Forelimb muscle (tissue), 1 donor: ENCODE measurements at regions not wholly inside any gene's neighbourhood (a gene's known extent, or its start where the extent isn't known, plus 50 kb on each side); places are given as distances from the start of the nearest gene placed in this dataset.

Source experiments
- DNase-seq: peaks from one replicate; pipeline ENCODE4 v3.0.0-alpha.2; 2013; ENCODE audit warnings: low read depth

DNA sequence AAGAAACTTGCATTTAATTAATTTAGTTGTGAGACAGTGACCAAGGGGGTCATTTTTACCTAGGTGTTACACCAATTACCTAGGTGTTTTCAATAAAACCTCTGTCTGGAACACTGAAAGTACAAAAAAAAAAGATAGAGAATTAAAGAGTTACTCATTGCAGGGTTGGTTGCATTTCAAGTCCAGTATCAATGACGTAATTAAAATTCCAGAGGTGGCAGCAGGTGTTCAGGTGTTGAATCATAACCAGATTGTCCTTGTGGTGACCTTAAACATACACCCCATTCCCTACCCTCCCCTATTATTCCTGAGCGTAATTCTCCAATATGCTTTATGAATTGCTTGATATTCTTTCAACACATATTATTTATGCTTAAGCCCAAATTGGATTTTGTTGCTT is 352.0 kb upstream of the SLC8A1 start:
- DNase-seq: no peak

DNA sequence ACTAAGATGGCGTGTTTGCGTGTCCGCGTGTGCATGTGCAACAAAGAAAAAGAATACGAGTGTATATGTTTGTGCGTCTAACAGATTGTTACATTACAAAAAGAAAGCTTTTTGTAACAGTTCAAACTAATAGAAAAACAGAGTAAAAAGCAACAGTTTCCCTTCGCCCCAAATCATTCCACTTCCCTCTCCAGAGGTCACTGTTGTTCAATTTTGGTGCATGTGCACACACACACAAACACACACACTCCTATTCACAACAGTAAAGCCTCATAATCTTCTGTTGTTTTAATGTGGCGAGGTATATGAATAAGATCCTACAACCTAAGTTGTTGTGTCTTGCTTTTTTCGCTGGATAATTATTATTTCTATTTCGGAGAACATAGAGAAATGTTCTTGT is 357.3 kb upstream of the SLC8A1 start:
- no peak for DNase-seq

DNA sequence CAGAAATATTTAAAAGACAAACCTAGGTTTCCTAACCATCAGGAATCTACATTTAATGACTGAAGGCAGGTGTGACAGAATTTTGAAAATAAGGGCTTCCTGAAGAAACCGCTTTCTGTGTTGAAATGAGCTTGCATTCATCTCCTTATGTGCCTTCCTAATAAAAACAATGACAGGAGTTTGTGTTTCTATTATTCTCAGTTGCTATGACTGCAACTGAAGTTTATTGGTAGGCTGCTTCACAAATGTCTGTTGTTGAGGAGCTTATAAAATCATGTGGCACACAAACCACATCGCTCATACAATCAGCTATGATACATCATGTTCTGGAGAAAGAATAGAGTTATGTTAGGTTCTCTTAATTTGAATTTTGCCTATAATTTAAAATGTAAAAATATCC is 362.7 kb upstream of the SLC8A1 start:
- DNase-seq: no peak

DNA sequence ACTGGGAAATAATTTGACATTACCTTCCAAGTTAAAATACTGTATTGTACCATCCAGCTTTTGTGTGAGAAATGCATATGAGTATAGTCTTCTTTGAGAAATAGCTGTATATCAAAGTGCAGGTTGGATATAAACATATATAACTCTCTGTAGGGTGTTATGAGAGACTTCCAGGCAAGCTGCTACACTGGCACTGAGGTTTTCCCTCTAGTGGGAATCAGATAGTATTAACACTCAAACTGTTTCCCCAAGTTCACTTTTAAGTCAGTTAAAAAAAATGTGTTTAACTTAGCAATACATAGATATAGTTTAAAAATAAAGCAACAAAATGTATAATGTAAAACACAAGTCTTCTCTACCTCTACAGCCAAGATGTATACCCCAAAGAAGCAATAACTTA is 368.4 kb upstream of the SLC8A1 start:
- no peak for DNase-seq

DNA sequence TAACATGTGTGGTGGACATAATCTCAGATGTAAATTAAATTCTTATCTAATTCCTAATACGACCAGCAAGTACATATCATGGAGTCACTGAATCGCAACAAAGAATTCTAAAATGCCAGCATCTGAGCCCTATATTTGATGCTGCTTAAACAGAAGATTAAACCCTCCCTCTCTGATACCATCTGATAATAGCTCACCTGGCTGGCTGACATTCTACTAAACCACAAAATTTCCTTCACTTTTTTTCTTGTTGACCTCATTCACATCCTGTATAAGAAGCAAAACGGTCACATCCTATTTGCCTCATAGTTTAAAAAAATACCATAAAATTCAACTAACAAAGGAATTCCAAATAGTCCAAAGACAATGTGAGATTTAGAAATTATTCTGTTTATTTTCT is 371.6 kb upstream of the SLC8A1 start:
- no peak for DNase-seq

DNA sequence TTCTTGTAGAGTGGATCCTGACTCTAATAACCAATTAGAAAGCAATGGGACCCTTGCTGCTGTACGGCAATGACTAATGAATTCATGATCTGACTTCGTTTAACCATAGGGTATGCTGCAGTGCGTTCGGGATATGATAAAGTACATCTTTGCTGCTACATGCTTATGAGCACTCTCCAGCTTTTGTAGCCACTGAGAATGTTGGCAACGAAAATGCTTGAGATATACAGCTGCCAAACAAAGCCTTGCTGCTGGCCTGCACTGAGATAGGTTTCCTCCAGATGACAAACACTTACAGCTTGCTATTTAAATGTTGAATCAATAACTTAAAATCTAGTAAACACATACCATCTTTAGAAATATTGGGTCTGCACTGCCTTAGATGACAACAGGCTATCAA is 372.4 kb upstream of the SLC8A1 start:
- peak; percentile 17 for DNase-seq

DNA sequence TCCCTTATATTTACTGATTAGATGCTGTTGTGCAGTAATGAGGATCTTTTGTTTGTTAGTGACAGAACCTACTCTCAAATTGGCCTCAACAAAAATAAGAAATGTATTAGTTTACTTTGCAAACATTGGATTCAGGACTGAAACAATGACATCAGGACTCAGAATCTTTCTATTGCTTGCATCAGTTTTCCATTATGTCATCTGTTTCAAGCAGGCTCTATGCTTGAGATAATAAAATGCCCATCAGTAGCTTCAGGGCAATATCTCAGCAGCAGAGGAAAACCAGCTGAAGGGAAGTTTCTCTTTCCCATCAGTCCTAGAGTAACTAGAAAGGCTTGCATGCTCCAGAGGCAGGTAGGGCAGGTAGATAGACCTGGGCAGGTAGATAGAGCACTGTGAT is 375.5 kb upstream of the SLC8A1 start:
- DNase-seq: no peak

DNA sequence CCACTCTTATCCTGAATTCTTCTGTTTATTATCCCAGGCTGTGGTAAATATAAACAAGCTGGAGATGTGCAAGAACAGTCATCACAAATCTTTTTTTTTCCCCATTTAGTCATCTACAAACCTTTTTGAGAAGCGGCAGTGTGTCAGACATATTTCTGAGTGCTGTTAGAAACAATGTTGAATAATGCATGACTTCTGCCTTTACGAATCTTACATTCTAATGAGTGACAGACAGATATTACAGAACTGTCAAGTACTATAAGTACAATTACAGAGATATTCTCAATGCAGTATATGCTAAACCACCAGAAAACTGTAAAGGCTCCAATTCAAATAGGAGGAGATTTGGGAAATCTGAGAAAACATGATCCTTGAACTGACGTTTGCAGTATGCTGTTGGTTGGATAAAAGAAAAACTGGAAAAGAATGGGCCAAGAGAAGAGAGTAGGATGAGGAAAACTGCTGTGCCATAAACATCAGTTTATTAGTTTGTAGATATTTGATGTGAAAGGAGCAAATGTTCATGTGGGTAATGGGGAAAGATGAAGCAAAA is 379.5 kb upstream of the SLC8A1 start:
- DNase-seq: no peak

DNA sequence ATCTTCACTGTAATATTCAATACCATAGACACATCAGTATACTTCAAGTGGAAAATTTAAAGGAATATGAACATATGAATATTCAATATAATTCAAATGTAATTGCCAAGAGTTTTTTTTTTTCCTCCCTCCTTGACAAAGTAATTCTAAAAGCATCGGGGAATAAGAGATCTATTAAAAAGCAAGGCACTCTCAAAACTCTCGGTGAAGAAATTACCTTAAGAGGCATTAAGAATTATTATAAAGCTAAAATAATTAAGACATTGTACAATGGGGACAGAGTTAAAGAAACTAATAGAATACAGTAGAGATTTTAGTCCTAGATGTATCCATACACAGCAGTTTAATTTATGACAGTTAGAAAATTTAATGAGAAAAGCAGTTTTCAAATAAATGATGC is 390.0 kb upstream of the SLC8A1 start:
- DNase-seq: no peak

DNA sequence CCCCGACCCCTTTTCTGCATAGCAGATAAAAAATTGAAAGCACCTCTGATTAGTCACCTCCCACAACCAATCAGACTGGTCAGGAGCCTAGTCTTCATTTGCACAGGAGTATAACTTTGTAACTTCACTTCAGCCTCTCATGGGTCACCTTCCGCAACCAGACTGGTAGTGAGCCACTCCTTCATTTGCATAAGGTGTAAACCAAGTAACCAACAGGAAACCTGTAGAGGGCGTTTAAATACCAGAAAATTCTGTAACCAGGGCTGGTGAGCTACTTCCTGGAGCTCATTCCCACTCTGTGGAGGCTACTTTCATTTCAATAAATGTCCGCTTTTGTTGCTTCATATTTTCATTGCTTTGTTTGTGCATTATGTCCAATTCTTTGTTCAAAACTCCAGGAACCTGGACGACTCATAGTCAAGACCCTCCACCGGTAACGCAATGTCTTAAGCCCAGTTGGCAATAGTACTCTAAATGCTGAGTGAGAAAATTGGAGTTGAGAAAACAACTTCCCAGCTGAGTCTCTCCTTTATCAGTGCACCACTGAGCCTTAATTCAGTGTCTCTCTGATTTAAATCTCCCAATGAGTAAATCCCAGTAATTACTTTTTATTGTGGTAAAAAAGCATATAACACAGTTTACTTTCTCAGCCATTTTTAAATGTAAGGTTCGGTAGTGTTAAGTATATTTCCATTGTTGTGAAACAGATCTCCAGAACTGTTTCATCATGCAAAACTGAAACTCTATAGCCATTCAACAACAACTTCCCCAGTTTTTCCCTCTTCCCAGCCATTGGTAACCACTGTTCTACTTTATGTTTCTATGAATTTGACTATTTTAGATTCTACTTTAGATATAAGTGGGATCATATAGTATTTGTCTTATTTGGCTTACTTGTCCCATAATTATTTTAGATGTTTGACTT is 392.7 kb upstream of the SLC8A1 start:
- no peak for DNase-seq

DNA sequence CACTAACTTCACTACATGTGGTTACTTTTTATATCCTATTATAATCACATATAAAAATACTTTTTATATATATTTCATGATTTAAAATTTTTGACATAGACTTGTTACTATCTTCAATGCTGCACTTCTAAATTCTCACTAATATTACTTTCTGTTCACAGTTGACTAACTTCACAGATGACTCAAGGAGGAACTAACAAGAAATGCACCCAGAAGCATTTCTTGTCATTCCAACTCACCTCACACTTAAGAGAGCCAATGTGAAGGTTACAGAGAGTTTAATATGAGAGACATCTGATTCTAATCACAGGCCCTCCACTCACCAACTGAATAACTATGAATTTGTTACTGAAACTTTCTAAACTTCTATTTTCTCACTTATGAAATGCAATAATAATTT is 399.8 kb upstream of the SLC8A1 start:
- DNase-seq: no peak

DNA sequence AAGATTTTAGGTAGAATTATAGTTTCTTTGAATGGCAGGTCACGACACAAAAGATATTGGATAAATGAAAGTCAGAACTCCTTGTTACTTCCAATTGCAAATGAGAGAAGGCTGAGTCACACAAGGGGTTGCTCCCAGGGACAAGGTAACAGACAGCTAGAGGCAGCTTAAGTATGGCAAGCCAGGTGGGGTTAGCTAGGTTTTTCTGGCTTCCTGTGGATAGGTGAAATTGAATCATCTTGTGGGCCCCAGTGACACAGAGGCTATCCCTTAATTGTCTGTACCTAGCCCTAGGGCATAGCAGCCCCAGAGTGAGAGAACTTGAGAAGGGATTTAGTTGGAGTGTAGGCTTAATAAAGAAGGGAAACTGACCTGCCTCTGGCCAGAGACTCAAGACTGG is 407.7 kb upstream of the SLC8A1 start:
- DNase-seq: no peak

DNA sequence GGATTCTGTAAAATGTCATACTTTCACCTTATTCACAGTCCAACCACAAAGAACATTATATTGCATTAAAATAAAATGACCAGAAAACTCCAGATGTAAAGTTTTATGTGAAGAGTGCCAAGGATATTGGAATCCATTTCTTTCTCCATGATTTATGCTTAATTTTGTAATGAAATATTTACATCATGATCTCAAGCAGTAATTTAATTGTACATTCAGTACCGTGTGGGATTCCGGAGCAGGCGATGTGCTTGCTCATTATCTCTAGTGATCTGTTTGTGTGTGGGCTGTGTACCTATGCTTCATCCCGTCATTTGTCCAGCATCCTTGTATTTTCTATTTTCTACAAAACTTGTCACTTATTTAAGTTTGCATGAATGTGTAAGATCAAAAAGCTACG is 415.9 kb upstream of the SLC8A1 start:
- DNase-seq: no peak

DNA sequence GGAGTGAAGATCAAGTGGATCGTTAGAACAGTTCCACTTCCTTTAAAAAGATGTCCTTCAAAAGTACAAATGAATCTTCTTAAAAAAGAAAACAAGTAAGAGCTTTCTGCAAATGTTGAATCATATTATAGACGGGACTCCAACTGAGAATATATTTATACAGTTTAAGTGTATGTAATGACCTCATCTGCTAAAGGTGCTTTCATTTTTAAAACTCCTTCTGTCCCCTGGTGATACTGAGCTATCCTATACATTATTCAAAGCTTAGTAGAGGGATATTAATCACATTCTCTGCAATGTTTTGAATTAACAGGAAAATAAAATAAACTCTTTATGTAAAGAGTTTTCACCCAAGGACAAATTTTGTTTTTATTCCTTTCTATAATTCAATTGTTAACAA is 420.7 kb upstream of the SLC8A1 start:
- no peak for DNase-seq

DNA sequence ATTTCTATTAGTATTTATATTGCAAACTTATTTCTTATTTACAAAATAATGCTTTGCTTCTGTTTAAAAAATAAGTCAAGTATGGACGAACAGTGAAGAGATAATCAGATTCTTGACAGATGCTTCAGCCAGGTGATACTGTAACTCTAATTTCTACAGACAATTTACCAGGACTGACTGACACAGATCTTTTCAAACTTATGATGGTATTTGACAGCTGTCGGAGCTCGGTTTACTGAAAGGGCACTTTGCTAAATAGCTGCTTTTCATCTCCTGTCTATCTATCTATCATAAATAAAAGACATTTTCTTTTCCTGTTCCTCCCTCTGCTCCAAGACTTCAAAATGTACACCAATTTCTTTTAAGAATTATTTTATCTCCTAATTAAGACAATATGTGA is 422.5 kb upstream of the SLC8A1 start:
- no peak for DNase-seq

DNA sequence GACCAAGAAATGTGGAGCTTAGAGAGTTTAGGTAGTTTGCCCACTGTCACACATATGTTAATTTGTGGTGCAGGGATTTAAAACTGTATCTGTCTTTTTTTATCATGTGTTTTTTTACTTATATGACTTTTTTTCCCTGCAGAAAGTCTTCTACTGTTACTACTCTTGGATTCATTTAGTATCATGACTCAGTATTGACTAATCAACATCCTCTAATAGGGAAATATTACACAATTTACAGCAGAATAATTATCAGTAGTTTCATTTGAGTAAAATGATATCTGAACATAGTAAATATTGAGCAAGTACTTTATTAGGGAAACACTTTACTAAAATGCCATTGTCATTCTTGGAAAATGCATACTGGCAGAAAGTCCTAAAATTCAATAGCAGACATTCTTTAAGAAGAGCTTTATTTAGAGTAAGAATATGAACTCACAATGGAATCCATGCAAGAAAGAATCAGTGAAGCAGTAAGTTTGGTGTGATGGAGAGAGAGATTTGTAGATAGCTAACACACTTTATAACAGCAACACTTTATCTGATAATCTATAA is 425.9 kb upstream of the SLC8A1 start:
- DNase-seq: no peak

DNA sequence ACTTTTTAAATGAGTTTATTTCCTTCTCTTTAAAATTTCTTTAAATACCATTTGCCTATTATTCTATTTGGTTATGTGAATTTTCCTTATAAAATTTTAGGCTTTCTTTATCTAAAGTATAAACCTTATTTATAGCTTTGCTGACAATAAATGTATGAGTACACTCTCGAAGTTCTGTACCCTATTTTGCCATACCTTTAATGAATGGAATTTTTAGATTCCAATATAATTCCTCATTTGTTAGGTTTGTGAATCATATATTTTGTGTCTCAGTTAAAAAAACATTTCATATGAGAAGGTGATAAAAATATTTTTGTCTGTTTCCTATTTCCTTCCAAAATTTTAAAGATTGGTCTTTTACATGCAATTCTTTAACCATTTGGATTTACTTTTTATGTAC is 427.4 kb upstream of the SLC8A1 start:
- DNase-seq: no peak

DNA sequence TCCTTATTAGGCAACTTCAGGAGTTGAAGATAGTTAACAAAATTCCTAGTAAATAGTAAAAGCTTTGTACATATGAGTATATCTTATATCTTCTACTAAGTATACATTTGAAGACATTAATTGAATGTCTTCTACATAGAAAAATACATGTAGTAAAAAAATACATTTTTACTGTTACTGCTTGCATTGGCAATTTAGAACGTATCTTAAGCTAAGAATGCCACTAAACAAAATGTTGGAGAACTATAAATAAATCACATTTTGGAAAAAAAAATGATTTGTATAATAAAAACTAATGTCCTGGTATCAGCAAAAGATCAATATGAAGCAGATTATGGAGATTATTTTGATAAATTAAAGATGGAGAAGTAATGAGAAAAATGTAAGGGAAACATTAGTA is 434.2 kb upstream of the SLC8A1 start:
- no peak for DNase-seq

DNA sequence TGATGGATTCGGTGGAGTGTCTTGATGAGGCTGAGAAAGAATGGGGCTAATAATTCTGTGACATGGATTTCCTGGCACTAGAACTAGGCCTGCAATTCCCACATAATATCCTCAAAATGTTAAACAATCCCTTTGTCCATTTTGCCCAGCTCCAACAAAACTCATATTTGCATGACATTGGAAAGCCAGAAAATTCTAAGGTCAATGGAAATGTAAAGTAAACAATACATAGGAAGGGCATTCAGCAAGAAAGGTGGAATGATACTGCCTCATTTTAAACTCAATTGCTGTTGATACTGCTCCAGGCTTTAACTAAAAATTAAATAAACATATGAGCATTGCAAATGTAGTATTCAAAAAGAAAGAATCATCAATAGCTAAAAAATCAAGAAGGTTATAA is 434.8 kb upstream of the SLC8A1 start:
- DNase-seq: no peak

DNA sequence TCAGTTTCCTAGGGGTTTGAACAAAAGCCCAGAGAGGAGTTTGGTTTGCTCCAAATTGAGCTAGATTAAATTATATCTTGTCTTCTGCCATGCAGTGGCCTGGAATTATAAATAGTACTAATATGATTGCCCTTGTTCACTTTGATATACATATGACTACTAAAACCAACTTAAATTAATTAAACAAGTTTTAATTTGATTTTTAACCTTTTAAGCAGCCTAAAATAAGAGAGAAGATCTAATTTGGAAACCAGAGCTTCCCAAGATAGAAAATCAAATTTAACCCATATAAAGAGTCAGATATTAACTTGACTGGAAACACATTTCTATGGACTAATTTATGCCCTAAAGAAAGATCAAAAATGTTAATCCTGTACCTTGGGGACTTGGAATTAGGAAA is 444.5 kb upstream of the SLC8A1 start:
- no peak for DNase-seq

DNA sequence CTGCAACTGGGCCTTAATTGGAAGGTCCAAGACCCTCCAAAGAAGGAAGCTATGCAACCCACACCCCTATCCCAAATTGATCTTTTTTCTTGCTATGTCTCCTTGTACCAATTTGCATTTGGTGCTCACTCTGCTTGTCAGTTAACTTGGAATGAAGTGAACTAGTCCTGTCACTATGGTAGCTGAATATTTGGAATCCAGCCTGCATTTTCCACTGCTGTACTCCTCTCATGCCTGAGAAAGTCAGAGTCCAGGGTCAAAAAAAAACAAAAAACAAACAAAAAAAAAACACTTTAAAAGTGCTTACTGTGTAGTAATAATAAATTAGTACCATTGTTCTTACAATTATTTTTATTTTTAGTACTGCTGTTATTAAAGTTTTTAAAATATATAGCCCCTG is 462.8 kb upstream of the SLC8A1 start:
- DNase-seq: no peak

DNA sequence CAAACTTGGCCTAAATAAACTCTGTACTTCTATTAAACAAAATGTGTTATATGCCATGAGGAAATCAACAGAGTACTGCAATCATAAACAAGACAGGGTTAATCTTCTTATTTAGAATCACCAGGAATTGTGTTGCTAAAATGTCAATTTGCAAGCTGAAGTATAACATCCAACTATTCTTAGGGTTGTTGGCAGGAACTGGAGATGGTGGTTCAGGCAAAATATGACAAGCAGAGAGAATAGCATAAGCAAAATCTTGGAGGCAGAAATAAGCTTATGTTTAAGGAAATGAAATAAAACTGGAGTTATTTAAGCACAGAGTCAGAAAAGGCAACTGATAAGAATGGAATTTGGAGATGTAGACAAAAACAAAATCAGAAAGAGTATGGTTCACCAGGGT is 463.8 kb upstream of the SLC8A1 start:
- no peak for DNase-seq

DNA sequence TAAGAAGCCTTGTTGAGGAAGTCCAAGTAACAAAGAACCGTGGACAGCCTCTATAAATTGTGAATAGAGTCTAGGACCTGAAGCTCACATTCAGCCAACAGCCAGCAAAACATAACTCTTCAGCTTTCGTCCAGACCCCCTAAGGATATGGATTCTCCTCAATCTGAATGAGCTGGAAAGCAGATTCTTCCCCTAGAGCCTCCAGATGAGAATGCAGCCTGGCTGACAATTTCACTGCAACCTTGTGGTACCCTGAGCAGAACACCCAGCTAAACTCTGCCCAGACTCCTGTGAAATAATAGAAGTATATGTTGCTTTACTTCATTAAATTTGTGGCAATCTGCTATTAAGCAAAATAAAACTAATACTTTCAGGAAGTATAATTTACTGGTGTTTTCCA is 483.5 kb upstream of the SLC8A1 start:
- no peak for DNase-seq
